ENCODE measurements at regions not wholly inside any gene's neighbourhood (a gene's known extent, or its start where the extent isn't known, plus 50 kb on each side); places are given as distances from the start of the nearest gene placed in this dataset.
"Not testable (repeated sequence)": the region's sequence is repeated elsewhere in the genome, so short reads cannot be mapped to it uniquely, and the experiment has no call there.

- ChIA-PET POLR2A (no interaction called here), CTCF (no interaction called here)
- H3K27ac Mint-ChIP-seq: no peak overlapping the region
- peaks cover 35% of the 10 kb centered on the region for H3K9me3 Mint-ChIP-seq (ENCODE audit: low read depth)
- intact Hi-C loops (cut with DNase I, micrococcal nuclease): no loop called here
- H3K27me3 Mint-ChIP-seq: no peaks in the 10 kb centered on the region
- H3K4me3 Mint-ChIP-seq: no peak overlapping the region
- ATAC-seq (no peak), DNase-seq (no peak)
- H3K4me1 Mint-ChIP-seq: no peaks in the 10 kb centered on the region
- no peaks in the 10 kb centered on the region for H3K36me3 Mint-ChIP-seq (ENCODE audit: low read depth)
Measured at GRCh38 chr17:22718689-22719088, 1026.4 kb downstream of the KCNJ18 start.

- H3K27me3 Mint-ChIP-seq; DNase-seq; H3K4me1 Mint-ChIP-seq; intact Hi-C loops (cut with DNase I, micrococcal nuclease); H3K4me3 Mint-ChIP-seq; POLR2A ChIA-PET; CTCF ChIA-PET; ATAC-seq; H3K27ac Mint-ChIP-seq; H3K36me3 Mint-ChIP-seq (ENCODE audit: low read depth): not testable (repeated sequence)
- H3K9me3 Mint-ChIP-seq (ENCODE audit: low read depth): peaks cover 30% of the 10 kb centered on the region
Measured at GRCh38 chr17:22741066-22741465, 1048.7 kb downstream of the KCNJ18 start.

Measured in activated CD4-positive, alpha-beta T cell treated with anti-CD3 and anti-CD28 coated beads for 36 hours (primary cell).